K562 (cell line): ENCODE measurements at regions not wholly inside any gene's neighbourhood (a gene's known extent, or its start where the extent isn't known, plus 50 kb on each side); places are given as distances from the start of the nearest gene placed in this dataset.

Source experiments
- ATAC-seq: fragments of 200-7000 bp; cut with Tn5 transposase; 3 replicates; pipeline ENCODE4 v1.9.1; 2020; ENCODE audit warnings: moderate library complexity
- BruUV-seq: library from RNA; stranded (reverse); fragments of 400-500 nt; replicated peaks from 2 replicates; lab custom pipeline; 2021; lab: Mats Ljungman, UMichigan
- CTCF ChIA-PET: fragments of 300-600 bp; formaldehyde crosslinking; extraction: SDS; loops from one replicate; lab custom pipeline; 2021; ENCODE audit warnings: low intra/inter-chr PET ratio; lab: Yijun Ruan, JAX
- POLR2A ChIA-PET: fragments of 300-600, 350-650 bp; sonication (Branson Sonifier 250); formaldehyde crosslinking; extraction: SDS; loops from one replicate; lab custom pipeline; 2021; ENCODE audit warnings: antibody characterized with exemption, inconsistent platforms; lab: Yijun Ruan, JAX
- DNase-seq, 4 experiments: peaks; one replicate each; pipeline versions ENCODE4 v3.0.0 to v3.0.0-alpha.2; 2011 to 2018; ENCODE audit warnings: low spot score in 3 of 4, mixed read lengths in 3 of 4; ENCODE audit errors: extremely low read depth in 1 of 4
- FAIRE-seq: peaks from 2 replicates; lab custom pipeline; 2011; peaks lifted over from hg19 to GRCh38; lab: Jason Lieb, UNC
- H2AFZ ChIP-seq: 2 replicates; pipeline ENCODE4 v1.6.0; 2011; ENCODE audit warnings: low read depth, low read length, control low read depth, inconsistent platforms
- H3K27ac ChIP-seq: fragments of 200-600 bp; 3 replicates; pipeline ENCODE4 v1.8.0; 2011; ENCODE audit warnings: low read depth, mild to moderate bottlenecking, control low read depth, inconsistent platforms, low read length, moderate library complexity, mixed read lengths; ENCODE audit errors: extremely low read depth
- H3K27me3 ChIP-seq, 2 experiments: fragments of 300-600 bp in 1 of 2; 2 replicates in 1 of 2; 3 replicates in 1 of 2; pipeline versions ENCODE4 v1.6.0 to v1.8.0; 2011; ENCODE audit warnings: inconsistent platforms in 2 of 2, low read length in 2 of 2, mild to moderate bottlenecking in 1 of 2, mixed read lengths in 1 of 2, moderate library complexity in 1 of 2; ENCODE audit not compliant: control insufficient read depth in 2 of 2, insufficient read depth in 2 of 2
- H3K36me3 ChIP-seq: fragments of 300-600 bp; 3 replicates; pipeline ENCODE4 v1.8.0; 2011; ENCODE audit warnings: mild to moderate bottlenecking, low read length, inconsistent platforms; ENCODE audit not compliant: control insufficient read depth, insufficient read depth
- H3K4me1 ChIP-seq, 2 experiments: fragments of 200-600 bp in 1 of 2; replicated peaks in 1 of 2; 2 replicates in 1 of 2; 3 replicates in 1 of 2; pipeline versions ENCODE4 v1.5.1 to v1.8.0; 2011; ENCODE audit warnings: inconsistent platforms in 2 of 2, low read length in 2 of 2, mild to moderate bottlenecking in 1 of 2, mixed read lengths in 1 of 2, moderate library complexity in 1 of 2; ENCODE audit not compliant: control insufficient read depth in 2 of 2, insufficient read depth in 2 of 2
- H3K4me2 ChIP-seq: 2 replicates; pipeline ENCODE4 v1.6.1; 2011; ENCODE audit warnings: low read length, control low read depth, inconsistent platforms, mixed read lengths; ENCODE audit not compliant: insufficient read depth
- H3K4me3 ChIP-seq: fragments of 200-600 bp; sonication (generic), shearing (Covaris generic); 2 replicates; pipeline ENCODE4 v1.5.1; 2016; ENCODE audit warnings: control low read depth, inconsistent platforms
- H3K79me2 ChIP-seq: fragments of 200-600 bp; 3 replicates; pipeline ENCODE4 v1.8.0; 2011; ENCODE audit warnings: low read length, inconsistent platforms; ENCODE audit not compliant: control insufficient read depth, insufficient read depth
- H3K9ac ChIP-seq, 2 experiments: 2 replicates each; pipeline versions ENCODE4 v1.6.0 to v1.6.1; 2011; ENCODE audit warnings: low read depth in 2 of 2, low read length in 2 of 2, control low read depth in 1 of 2, inconsistent platforms in 1 of 2, mild to moderate bottlenecking in 1 of 2, mixed read lengths in 1 of 2; ENCODE audit not compliant: insufficient read depth in 1 of 2
- H3K9me1 ChIP-seq: one replicate; pipeline ENCODE4 v1.6.0; 2011; ENCODE audit warnings: inconsistent platforms, mild to moderate bottlenecking, low read length, moderate library complexity; ENCODE audit not compliant: control insufficient read depth, insufficient read depth
- H3K9me3 ChIP-seq: replicated peaks from 2 replicates; pipeline ENCODE4 v1.5.1; 2011; ENCODE audit warnings: low read depth, low read length, inconsistent platforms; ENCODE audit not compliant: control insufficient read depth, insufficient read depth
- H4K20me1 ChIP-seq: replicated peaks from 2 replicates; pipeline ENCODE4 v1.6.1; 2011; ENCODE audit warnings: low read length, inconsistent platforms, mixed read lengths; ENCODE audit not compliant: control insufficient read depth, insufficient read depth
- CTBP1 ChIP-seq: fragments of 450-650 bp; IDR thresholded peaks from 2 replicates; pipeline ENCODE4 v1.6.1; 2016; ENCODE audit warnings: borderline replicate concordance
- FOXJ3 ChIP-seq: sonication (generic); formaldehyde crosslinking; IDR thresholded peaks from 2 replicates; pipeline ENCODE4 v1.4.0; 2020; ENCODE audit warnings: mild to moderate bottlenecking, missing genetic modification reagents
- KDM4B ChIP-seq, 2 experiments: fragments of 450-650 bp in 1 of 2; sonication (generic) in 1 of 2; IDR thresholded peaks; 2 replicates each; pipeline ENCODE4 v1.6.1; 2016 to 2017; ENCODE audit warnings: borderline replicate concordance in 2 of 2, antibody characterized with exemption in 1 of 2, low read depth in 1 of 2, mild to moderate bottlenecking in 1 of 2
- KHSRP ChIP-seq: fragments of 450-650 bp; IDR thresholded peaks from 2 replicates; pipeline ENCODE4 v1.6.1; 2017
- MEIS2 ChIP-seq: fragments of 450-650 bp; IDR thresholded peaks from 2 replicates; pipeline ENCODE4 v1.6.1; 2014; ENCODE audit warnings: mild to moderate bottlenecking; ENCODE audit not compliant: partially characterized antibody
- NCOR1 ChIP-seq: fragments of 450-650 bp; IDR thresholded peaks from 2 replicates; pipeline ENCODE4 v1.6.1; 2016; ENCODE audit warnings: mild to moderate bottlenecking, moderate library complexity
- XRCC5 ChIP-seq: fragments of 200-400 bp; formaldehyde crosslinking; IDR thresholded peaks from 2 replicates; pipeline ENCODE4 v1.6.1; 2017; ENCODE audit warnings: low read depth, mild to moderate bottlenecking, low read length
- ZNF124 ChIP-seq: sonication (generic); formaldehyde crosslinking; IDR thresholded peaks from 2 replicates; pipeline ENCODE4 v1.8.1; 2022; ENCODE audit warnings: missing genetic modification reagents
- ZNF134 ChIP-seq: fragments of 250-450 bp; sonication (Bioruptor Pico); conservative IDR thresholded peaks from 2 replicates; pipeline ENCODE4 v1.4.0; 2020
- ZNF253 ChIP-seq: fragments of 250-450 bp; sonication (Bioruptor Pico); conservative IDR thresholded peaks from 2 replicates; pipeline ENCODE4 v1.6.1; 2021; ENCODE audit warnings: mild to moderate bottlenecking
- ZNF740 ChIP-seq, 3 experiments: fragments of 200-800 bp in 1 of 3; sonication (Bioruptor generic) in 1 of 3; sonication (generic) in 1 of 3; formaldehyde crosslinking in 1 of 3; IDR thresholded peaks; 2 replicates each; pipeline versions ENCODE4 v1.6.1 to v1.8.0; 2016 to 2022; ENCODE audit warnings: mild to moderate bottlenecking in 2 of 3, missing compliant biosample characterization in 2 of 3, missing genetic modification characterization in 2 of 3, missing genetic modification reagents in 1 of 3
- ZZZ3 ChIP-seq: fragments of 450-650 bp; IDR thresholded peaks from 2 replicates; pipeline ENCODE4 v1.6.1; 2016; ENCODE audit warnings: antibody characterized with exemption, mild to moderate bottlenecking, moderate library complexity
- WGBS: fragments of 100-300 bp; shearing (Covaris generic); methylation state at CpG from one replicate; pipeline ENCODE4 v1.1.6; 2016; ENCODE audit warnings: low coverage, mixed read lengths; ENCODE audit not compliant: insufficient coverage; ENCODE audit errors: missing lambda C conversion rate; 5-methylcytosine and 5-hydroxymethylcytosine counted together
- in situ Hi-C: fragments of 300-500 bp; cut with MboI; formaldehyde crosslinking; loops from 4 replicates; pipeline ENCODE4 v1.15.0; 2018; ENCODE audit warnings: inconsistent platforms, mixed read lengths
- intact Hi-C: fragments of 100-400 bp; cut with micrococcal nuclease; formaldehyde crosslinking; loops from 2 replicates; pipeline ENCODE4 v1.14.2; 2022
- TF ChIP-seq, protein P1 (sequence below): sonication (generic); formaldehyde crosslinking; IDR thresholded peaks from 2 replicates; pipeline ENCODE4 v1.8.0; 2022; ENCODE audit warnings: mild to moderate bottlenecking, missing genetic modification reagents

- no peak overlapping the region for H3K4me2 ChIP-seq
- no peaks in the 10 kb centered on the region for H3K79me2 ChIP-seq
- H3K4me1 ChIP-seq: no peaks in the 10 kb centered on the region
- POLR2A ChIA-PET: no interaction called here
- BruUV-seq: no TSS peak
- no peak overlapping the region for H3K9ac ChIP-seq
- CTCF ChIA-PET: no interaction called here
- H3K27ac ChIP-seq: no peak overlapping the region
- 6% methylated on average over 1 of the region's 1 CpG for WGBS
- no peaks in the 10 kb centered on the region for H3K9me3 ChIP-seq
- intact Hi-C loops: no loop called here
- no peaks in the 10 kb centered on the region for H3K36me3 ChIP-seq
- ATAC-seq: no peak
- H3K27me3 ChIP-seq: no peaks in the 10 kb centered on the region
- DNase-seq: no peak
- FAIRE-seq: no peak
- no peaks in the 10 kb centered on the region for H4K20me1 ChIP-seq
- no peak overlapping the region for H2AFZ ChIP-seq
- in situ Hi-C loops: no loop called here
- H3K9me1 ChIP-seq: no peaks in the 10 kb centered on the region
- no peak overlapping the region for H3K4me3 ChIP-seq
- TF ChIP-seq ZNF134 (CRISPR knock-in tag): no peak
- TF ChIP-seq, protein P1, sequence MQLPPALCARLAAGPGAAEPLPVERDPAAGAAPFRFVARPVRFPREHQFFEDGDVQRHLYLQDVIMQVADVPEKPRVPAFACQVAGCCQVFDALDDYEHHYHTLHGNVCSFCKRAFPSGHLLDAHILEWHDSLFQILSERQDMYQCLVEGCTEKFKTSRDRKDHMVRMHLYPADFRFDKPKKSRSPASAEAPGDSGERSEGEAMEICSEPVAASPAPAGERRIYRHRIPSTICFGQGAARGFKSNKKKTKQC (CRISPR knock-in tag): no peak
- no peak for TF ChIP-seq CTBP1
- no peak for TF ChIP-seq FOXJ3 (CRISPR knock-in tag)
- no peak for TF ChIP-seq KDM4B (IDR thresholded peaks at IDR 0.05; ENCODE audit: borderline replicate concordance in 2 of 2, low read depth in 1 of 2)
- TF ChIP-seq ZNF124: no peak
- TF ChIP-seq KHSRP: no peak
- TF ChIP-seq NCOR1: no peak
- no peak for TF ChIP-seq ZNF740 (CRISPR knock-in tag; IDR thresholded peaks at IDR 0.05)
- TF ChIP-seq ZNF740 (tag; IDR thresholded peaks at IDR 0.05): no peak
- TF ChIP-seq MEIS2: no peak
- no peak for TF ChIP-seq ZZZ3
- TF ChIP-seq ZNF253 (CRISPR knock-in tag): no peak
- no peak for TF ChIP-seq XRCC5
- TF ChIP-seq, all 486 proteins: peak for 0
Measured at GRCh38 chr7:46366526-46366925, 445.5 kb upstream of the IGFBP3 start.
